ENCODE measurements at regions not wholly inside any gene's neighbourhood (a gene's known extent, or its start where the extent isn't known, plus 50 kb on each side); places are given as distances from the start of the nearest gene placed in this dataset.

DNA sequence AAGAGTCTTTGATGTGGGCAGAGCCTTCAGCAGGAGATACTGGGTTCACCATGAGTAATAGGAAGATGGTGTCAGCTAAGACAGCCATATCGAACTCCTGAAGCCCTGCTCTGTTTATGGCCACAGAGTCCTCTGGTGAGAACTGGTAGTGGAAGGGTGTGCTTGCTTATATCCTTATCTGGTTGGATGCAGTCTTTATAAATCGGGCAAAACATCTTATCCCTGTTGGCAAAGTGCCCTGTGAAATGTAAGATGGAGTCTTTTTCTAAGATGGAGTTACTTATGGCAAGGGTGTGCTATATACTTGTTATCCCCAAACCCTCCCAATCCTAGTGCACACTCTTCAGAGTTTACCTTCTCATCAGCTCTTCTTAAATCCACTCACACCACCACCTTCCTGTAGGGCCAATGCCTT is 190.8 kb upstream of the PARD3B start:
- Mint-ChIP-seq H3K4me3 (no peak overlapping the region), H3K9me3 (no peaks in the 10 kb centered on the region), H3K4me1 (no peaks in the 10 kb centered on the region; the same call in 1 of the 3 replicates), H3K36me3 (ENCODE audit: low read depth) (no peaks in the 10 kb centered on the region), H3K27ac (no peak overlapping the region; the same call in 1 of the 2 replicates), H3K27me3 (ENCODE audit: insufficient read depth, low read depth, poor library complexity) (no peaks in the 10 kb centered on the region)
- DNase-seq (ENCODE audit: low spot score) (no peak), ATAC-seq (no peak)
- Histone ChIP-seq H3K27me3 (ENCODE audit: insufficient read depth) (no peaks in the 10 kb centered on the region), H3K4me1 (ENCODE audit: insufficient read depth) (no peaks in the 10 kb centered on the region; the same call in 1 of the 2 replicates), H3K9me2 (ENCODE audit: insufficient read depth) (no peaks in the 10 kb centered on the region), H3K4me3 (no peak overlapping the region), H3F3A (replicated peaks; ENCODE audit: low read depth) (no peaks in the 10 kb centered on the region), H3K4me2 (no peak overlapping the region), H3K27ac (ENCODE audit: low read depth) (no peak overlapping the region), H4K20me1 (replicated peaks; ENCODE audit: insufficient read depth) (no peaks in the 10 kb centered on the region), H2AFZ (no peak overlapping the region), H3K79me2 (replicated peaks; ENCODE audit: insufficient read depth) (no peaks in the 10 kb centered on the region), H3K36me3 (ENCODE audit: insufficient read depth) (no peaks in the 10 kb centered on the region)
- TF ChIP-seq STAT1 (IDR thresholded peaks at IDR 0.05; ENCODE audit: unreplicated experiment) (no peak), CREB1 (CRISPR knock-in tag; IDR thresholded peaks at IDR 0.05; ENCODE audit: low read depth) (no peak), ZNF114 (CRISPR knock-in tag; IDR thresholded peaks at IDR 0.05) (no peak), ZNF331 (CRISPR knock-in tag; IDR thresholded peaks at IDR 0.05; ENCODE audit: low read depth) (no peak), EZH2 (IDR thresholded peaks at IDR 0.05; ENCODE audit: low read depth, unreplicated experiment) (no peak), EZH2phosphoT487 (IDR thresholded peaks at IDR 0.05; ENCODE audit: unreplicated experiment) (no peak)
- TF ChIP-seq, protein P1, sequence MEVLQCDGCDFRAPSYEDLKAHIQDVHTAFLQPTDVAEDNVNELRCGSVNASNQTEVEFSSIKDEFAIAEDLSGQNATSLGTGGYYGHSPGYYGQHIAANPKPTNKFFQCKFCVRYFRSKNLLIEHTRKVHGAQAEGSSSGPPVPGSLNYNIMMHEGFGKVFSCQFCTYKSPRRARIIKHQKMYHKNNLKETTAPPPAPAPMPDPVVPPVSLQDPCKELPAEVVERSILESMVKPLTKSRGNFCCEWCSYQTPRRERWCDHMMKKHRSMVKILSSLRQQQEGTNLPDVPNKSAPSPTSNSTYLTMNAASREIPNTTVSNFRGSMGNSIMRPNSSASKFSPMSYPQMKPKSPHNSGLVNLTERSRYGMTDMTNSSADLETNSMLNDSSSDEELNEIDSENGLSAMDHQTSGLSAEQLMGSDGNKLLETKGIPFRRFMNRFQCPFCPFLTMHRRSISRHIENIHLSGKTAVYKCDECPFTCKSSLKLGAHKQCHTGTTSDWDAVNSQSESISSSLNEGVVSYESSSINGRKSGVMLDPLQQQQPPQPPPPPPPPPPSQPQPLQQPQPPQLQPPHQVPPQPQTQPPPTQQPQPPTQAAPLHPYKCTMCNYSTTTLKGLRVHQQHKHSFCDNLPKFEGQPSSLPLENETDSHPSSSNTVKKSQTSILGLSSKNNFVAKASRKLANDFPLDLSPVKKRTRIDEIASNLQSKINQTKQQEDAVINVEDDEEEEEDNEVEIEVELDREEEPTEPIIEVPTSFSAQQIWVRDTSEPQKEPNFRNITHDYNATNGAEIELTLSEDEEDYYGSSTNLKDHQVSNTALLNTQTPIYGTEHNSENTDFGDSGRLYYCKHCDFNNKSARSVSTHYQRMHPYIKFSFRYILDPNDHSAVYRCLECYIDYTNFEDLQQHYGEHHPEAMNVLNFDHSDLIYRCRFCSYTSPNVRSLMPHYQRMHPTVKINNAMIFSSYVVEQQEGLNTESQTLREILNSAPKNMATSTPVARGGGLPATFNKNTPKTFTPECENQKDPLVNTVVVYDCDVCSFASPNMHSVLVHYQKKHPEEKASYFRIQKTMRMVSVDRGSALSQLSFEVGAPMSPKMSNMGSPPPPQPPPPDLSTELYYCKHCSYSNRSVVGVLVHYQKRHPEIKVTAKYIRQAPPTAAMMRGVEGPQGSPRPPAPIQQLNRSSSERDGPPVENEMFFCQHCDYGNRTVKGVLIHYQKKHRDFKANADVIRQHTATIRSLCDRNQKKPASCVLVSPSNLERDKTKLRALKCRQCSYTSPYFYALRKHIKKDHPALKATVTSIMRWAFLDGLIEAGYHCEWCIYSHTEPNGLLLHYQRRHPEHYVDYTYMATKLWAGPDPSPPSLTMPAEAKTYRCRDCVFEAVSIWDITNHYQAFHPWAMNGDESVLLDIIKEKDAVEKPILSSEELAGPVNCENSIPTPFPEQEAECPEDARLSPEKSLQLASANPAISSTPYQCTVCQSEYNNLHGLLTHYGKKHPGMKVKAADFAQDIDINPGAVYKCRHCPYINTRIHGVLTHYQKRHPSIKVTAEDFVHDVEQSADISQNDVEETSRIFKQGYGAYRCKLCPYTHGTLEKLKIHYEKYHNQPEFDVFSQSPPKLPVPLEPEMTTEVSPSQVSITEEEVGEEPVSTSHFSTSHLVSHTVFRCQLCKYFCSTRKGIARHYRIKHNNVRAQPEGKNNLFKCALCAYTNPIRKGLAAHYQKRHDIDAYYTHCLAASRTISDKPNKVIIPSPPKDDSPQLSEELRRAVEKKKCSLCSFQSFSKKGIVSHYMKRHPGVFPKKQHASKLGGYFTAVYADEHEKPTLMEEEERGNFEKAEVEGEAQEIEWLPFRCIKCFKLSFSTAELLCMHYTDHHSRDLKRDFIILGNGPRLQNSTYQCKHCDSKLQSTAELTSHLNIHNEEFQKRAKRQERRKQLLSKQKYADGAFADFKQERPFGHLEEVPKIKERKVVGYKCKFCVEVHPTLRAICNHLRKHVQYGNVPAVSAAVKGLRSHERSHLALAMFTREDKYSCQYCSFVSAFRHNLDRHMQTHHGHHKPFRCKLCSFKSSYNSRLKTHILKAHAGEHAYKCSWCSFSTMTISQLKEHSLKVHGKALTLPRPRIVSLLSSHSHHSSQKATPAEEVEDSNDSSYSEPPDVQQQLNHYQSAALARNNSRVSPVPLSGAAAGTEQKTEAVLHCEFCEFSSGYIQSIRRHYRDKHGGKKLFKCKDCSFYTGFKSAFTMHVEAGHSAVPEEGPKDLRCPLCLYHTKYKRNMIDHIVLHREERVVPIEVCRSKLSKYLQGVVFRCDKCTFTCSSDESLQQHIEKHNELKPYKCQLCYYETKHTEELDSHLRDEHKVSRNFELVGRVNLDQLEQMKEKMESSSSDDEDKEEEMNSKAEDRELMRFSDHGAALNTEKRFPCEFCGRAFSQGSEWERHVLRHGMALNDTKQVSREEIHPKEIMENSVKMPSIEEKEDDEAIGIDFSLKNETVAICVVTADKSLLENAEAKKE (CRISPR knock-in tag; IDR thresholded peaks at IDR 0.05), result no peak
- TF ChIP-seq, protein P2, sequence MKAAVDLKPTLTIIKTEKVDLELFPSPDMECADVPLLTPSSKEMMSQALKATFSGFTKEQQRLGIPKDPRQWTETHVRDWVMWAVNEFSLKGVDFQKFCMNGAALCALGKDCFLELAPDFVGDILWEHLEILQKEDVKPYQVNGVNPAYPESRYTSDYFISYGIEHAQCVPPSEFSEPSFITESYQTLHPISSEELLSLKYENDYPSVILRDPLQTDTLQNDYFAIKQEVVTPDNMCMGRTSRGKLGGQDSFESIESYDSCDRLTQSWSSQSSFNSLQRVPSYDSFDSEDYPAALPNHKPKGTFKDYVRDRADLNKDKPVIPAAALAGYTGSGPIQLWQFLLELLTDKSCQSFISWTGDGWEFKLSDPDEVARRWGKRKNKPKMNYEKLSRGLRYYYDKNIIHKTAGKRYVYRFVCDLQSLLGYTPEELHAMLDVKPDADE (IDR thresholded peaks at IDR 0.05), result no peak
- TF ChIP-seq, protein P3, sequence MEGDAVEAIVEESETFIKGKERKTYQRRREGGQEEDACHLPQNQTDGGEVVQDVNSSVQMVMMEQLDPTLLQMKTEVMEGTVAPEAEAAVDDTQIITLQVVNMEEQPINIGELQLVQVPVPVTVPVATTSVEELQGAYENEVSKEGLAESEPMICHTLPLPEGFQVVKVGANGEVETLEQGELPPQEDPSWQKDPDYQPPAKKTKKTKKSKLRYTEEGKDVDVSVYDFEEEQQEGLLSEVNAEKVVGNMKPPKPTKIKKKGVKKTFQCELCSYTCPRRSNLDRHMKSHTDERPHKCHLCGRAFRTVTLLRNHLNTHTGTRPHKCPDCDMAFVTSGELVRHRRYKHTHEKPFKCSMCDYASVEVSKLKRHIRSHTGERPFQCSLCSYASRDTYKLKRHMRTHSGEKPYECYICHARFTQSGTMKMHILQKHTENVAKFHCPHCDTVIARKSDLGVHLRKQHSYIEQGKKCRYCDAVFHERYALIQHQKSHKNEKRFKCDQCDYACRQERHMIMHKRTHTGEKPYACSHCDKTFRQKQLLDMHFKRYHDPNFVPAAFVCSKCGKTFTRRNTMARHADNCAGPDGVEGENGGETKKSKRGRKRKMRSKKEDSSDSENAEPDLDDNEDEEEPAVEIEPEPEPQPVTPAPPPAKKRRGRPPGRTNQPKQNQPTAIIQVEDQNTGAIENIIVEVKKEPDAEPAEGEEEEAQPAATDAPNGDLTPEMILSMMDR (conservative IDR thresholded peaks at IDR 0.05; ENCODE audit: low read depth in 2 of 2), result no peak

Measured in GM23338 (cell line).